ENCODE measurements at regions not wholly inside any gene's neighbourhood (a gene's known extent, or its start where the extent isn't known, plus 50 kb on each side); places are given as distances from the start of the nearest gene placed in this dataset.
"Not testable (repeated sequence)": the region's sequence is repeated elsewhere in the genome, so short reads cannot be mapped to it uniquely, and the experiment has no call there.

DNA sequence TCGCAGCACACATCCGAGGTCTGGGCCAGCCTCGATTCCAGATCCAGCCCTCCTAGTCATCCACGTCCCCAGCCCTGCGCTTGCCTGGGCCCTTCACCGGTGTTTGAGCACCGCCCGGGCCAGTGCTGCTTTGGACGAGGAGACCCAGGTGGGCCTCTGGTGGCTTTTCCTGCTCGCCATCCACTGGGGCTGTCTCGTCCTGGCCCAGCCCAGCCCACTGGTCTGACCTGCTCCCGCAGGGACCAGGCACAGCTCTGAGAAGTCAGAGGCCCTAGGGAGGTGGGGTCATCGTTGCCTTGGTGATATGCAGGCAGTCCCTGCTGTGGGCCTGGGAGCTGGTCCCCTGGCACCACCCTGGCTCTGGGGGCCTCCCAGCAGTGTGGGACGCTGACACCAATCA is 200.8 kb downstream of the USP22 start:
- H3K4me3 Mint-ChIP-seq: peak overlapping the region; percentile 34

DNA sequence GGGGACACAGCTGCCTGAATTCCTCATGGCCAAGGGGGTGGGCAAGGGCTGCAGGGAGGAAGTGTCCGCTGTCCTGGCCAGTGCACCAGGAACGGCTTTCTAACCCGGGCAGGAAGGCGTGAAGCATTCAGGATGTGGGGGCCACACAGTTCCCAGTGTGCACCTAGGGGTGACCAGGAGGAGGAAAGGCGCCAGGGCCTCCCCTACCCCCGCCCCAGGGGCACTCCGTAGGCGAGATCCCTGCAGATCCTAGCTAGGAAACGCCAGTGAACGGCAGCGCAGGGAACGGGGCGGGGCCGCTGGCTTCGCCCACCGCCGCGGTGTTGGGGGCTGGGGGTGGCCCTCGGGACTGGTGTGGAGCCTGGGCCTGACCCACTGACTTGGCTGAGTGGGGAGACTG is 199.6 kb downstream of the USP22 start:
- Mint-ChIP-seq H3K27me3 (peaks cover 27% of the 10 kb centered on the region), H3K4me3 (peak overlapping the region; percentile 34)
- not testable (repeated sequence) for DNase-seq (ENCODE audit: low spot score in 2 of 2); H3K9me3 Mint-ChIP-seq; H3K27ac Mint-ChIP-seq (ENCODE audit: low read depth); H3K36me3 Mint-ChIP-seq (ENCODE audit: insufficient read depth); ATAC-seq (replicated peaks; ENCODE audit: extremely low read depth, poor library complexity, severe bottlenecking); H3K4me1 Mint-ChIP-seq

More for the DNA sequence above, 200.8 kb downstream of the USP22 start:
- DNase-seq (ENCODE audit: low spot score in 2 of 2); H3K9me3 Mint-ChIP-seq; H3K4me1 Mint-ChIP-seq; H3K36me3 Mint-ChIP-seq (ENCODE audit: insufficient read depth); ATAC-seq (replicated peaks; ENCODE audit: extremely low read depth, poor library complexity, severe bottlenecking); H3K27ac Mint-ChIP-seq (ENCODE audit: low read depth): not testable (repeated sequence)
- peaks cover 22% of the 10 kb centered on the region for H3K27me3 Mint-ChIP-seq

DNA sequence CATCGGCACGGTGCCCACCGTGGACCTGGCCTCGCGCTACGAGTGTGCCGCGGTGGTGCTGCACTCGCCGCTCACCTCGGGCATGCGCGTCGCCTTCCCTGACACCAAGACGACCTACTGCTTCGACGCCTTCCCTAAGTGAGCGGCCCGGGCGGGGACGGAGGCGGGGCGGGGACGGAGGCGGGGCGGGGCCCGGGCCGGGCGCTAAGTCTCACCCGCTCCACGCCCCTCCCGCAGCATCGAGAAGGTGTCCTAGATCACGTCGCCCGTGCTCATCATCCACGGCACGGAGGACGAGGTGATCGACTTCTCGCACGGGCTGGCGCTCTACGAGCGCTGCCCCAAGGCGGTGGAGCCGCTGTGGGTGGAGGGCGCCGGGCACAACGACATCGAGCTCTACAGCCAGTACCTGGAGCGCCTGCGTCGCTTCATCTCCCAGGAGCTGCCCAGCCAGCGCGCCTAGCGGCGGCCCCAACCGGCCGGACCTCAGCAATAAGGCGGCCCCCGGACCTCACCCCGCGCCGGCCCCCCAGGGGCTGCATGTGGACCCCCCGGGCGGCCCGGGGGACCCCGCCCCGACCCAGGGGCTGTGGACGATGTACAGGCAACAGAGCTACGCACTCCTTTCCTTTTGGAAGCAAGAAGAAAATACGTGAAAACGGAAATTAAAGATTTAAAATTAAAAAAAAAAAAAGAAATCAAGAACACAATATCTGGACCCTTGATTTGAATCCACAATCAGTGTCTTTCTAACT is 198.8 kb downstream of the USP22 start:
- H3K4me1 Mint-ChIP-seq; H3K4me3 Mint-ChIP-seq; H3K27ac Mint-ChIP-seq (ENCODE audit: low read depth); H3K36me3 Mint-ChIP-seq (ENCODE audit: insufficient read depth); H3K9me3 Mint-ChIP-seq; DNase-seq (ENCODE audit: low spot score in 2 of 2); ATAC-seq (replicated peaks; ENCODE audit: extremely low read depth, poor library complexity, severe bottlenecking): not testable (repeated sequence)
- peaks cover 32% of the 10 kb centered on the region for H3K27me3 Mint-ChIP-seq

DNA sequence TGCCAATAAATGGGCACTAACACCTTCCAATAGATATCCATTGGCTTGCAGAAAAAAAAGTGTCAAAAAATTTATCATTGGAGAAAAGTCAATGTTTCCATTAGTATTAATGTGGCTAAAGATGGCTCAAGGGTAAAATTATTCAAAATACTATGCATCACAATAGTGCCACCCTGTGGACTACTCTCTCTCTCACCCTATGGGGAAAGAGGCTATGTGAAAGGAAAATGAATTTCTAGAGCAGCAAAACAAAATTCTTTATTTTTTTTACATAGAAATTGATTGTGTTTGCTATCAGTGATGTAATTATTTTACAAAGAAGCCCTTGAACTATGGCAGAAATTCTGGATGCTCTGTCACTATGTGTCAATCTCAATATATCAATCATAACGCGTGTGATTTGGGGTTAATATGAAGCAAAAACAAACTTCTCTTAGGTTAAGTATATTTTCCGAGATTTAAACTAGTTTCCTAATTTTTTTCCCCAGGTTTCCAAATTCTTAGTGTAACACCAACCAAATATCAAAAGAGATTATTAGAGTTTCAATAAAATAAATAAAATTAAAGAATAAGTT is 193.9 kb downstream of the USP22 start:
- H3K4me3 Mint-ChIP-seq; ATAC-seq (replicated peaks; ENCODE audit: extremely low read depth, poor library complexity, severe bottlenecking); H3K36me3 Mint-ChIP-seq (ENCODE audit: insufficient read depth); DNase-seq (ENCODE audit: low spot score in 2 of 2); H3K9me3 Mint-ChIP-seq; H3K4me1 Mint-ChIP-seq; H3K27ac Mint-ChIP-seq (ENCODE audit: low read depth): not testable (repeated sequence)
- H3K27me3 Mint-ChIP-seq: peaks cover 19% of the 10 kb centered on the region

DNA sequence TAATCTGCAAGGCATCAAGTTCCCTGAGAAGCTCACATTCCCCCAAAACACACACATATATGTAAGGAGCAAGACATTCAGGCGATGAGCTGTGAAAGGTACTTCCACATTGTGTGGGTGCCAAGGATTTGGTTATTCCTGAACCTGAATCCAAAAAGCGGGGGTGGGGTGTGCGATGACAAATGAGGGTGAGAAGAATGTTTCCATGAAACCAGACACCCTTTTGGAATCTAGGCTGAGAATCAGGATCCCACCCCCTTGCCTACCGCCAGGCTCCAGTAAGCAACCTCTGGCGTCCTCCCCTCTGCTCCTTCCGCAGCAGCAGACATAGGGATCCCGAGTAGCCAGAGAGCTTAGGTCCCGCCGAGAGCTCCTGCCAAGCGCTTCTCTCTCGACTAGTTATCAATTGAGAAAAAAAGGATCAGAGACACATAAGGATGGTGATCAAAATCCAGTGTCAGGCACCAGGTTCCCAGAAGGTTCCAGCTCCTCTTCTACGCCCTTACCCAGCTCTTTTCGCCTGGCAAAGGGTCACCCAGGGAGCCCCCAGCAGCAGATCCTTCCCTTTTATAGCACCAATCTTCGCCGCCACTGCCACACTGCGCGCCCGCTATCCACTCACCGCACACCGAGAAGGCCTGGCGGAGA is 191.1 kb downstream of the USP22 start:
- not testable (repeated sequence) for H3K36me3 Mint-ChIP-seq (ENCODE audit: insufficient read depth); H3K9me3 Mint-ChIP-seq; ATAC-seq (replicated peaks; ENCODE audit: extremely low read depth, poor library complexity, severe bottlenecking); DNase-seq (ENCODE audit: low spot score in 2 of 2); H3K4me1 Mint-ChIP-seq; H3K27ac Mint-ChIP-seq (ENCODE audit: low read depth)
- Mint-ChIP-seq H3K4me3 (peak overlapping the region; percentile 46), H3K27me3 (peaks cover 29% of the 10 kb centered on the region)

DNA sequence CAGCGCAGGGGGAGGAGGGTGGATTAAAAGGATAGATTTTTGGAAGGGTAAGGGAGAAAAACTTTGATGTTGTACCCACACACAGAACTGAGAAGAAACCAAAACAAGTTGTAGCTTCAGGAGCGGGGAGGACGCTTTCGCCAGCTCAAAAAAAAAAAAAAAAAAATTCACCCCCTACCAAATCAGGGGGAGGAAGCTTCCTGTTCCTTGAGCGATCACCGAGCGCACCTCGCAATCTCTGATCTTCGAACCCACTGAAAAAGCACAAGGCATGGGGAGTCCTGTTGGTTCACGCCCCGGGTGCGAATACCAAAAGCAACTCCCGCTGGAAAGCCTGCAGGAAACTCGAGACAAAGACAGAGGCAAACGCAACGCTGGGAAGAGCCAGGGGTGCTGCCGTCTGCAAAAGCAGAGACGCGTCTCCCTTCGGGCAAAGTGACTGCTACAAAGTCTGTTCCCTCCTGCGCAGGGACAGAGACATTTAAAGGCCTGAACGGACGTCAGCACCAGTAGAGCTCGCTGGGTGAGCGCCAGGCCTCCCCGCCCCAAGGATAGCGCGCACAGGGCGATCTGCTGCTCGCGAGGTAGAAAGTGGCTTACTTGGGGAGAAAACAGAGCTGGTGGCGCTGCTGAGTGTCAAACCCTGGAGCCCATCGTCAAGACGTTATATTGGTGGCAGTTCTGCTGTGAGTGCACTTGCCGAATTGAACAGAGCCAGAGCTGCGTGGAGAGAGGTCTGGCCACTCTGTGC is 190.4 kb downstream of the USP22 start:
- no peaks in the 10 kb centered on the region for H3K36me3 Mint-ChIP-seq (ENCODE audit: insufficient read depth)
- DNase-seq (ENCODE audit: low spot score in 2 of 2) (no peak), ATAC-seq (replicated peaks; ENCODE audit: extremely low read depth, poor library complexity, severe bottlenecking) (no peak)
- H3K4me1 Mint-ChIP-seq: no peaks in the 10 kb centered on the region
- H3K27me3 Mint-ChIP-seq: peaks cover 33% of the 10 kb centered on the region
- peak overlapping the region; percentile 46 for H3K4me3 Mint-ChIP-seq
- no peak overlapping the region for H3K27ac Mint-ChIP-seq (ENCODE audit: low read depth)
- no peaks in the 10 kb centered on the region for H3K9me3 Mint-ChIP-seq

DNA sequence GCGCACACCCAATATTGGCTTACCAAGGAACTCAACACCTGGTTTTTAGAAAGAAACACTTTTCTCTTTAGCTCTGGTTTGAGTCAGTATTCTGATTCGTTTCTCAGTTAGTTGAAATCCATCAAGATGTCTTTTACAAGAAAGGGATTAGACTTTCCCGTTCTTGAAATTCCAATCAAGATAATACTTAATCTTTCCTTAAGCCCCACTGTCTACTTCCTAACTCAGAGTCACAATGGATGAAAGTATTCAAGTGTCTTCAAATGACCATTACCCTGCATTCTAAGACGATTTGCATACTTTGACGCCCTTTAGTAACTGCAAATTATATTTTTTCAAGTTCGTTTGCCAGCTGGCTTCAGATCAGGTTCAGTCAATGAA is 189.8 kb downstream of the USP22 start:
- no peaks in the 10 kb centered on the region for H3K4me1 Mint-ChIP-seq
- H3K36me3 Mint-ChIP-seq (ENCODE audit: insufficient read depth): no peaks in the 10 kb centered on the region
- H3K27ac Mint-ChIP-seq (ENCODE audit: low read depth): no peak overlapping the region
- H3K27me3 Mint-ChIP-seq: peaks cover 30% of the 10 kb centered on the region
- ATAC-seq (replicated peaks; ENCODE audit: extremely low read depth, poor library complexity, severe bottlenecking): no peak
- no peak for DNase-seq (ENCODE audit: low spot score in 2 of 2)
- no peaks in the 10 kb centered on the region for H3K9me3 Mint-ChIP-seq
- H3K4me3 Mint-ChIP-seq: peak overlapping the region; percentile 46

DNA sequence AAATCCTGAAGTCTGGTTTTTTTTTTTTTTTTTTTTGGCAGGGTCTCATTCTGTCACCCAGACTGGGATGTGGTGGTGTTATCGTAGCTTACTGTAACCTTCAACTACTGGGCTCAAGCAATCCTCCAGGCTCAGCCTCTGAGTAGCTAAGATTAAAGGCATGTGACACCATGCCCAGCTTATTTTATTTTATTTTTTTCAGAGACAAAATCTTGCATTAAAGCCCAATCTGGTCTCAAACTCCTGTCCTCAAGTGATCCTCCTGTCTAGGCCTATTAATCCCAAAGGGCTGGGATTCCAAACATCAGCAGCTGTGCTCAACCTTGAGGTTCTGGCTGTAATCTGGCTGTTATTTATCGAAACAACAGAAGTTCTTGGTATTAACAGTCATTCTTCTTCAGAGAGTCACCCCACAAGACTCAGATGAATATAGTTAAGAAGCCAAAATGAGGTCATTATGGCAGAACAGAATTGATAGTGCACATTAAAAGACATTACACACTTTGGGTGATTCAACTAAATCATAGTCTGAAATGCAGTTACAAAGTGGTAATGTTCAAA is 186.8 kb downstream of the USP22 start:
- not testable (repeated sequence) for H3K27ac Mint-ChIP-seq (ENCODE audit: low read depth); DNase-seq (ENCODE audit: low spot score in 2 of 2); H3K36me3 Mint-ChIP-seq (ENCODE audit: insufficient read depth); ATAC-seq (replicated peaks; ENCODE audit: extremely low read depth, poor library complexity, severe bottlenecking); H3K9me3 Mint-ChIP-seq; H3K4me1 Mint-ChIP-seq; H3K4me3 Mint-ChIP-seq
- H3K27me3 Mint-ChIP-seq: peaks cover 22% of the 10 kb centered on the region

DNA sequence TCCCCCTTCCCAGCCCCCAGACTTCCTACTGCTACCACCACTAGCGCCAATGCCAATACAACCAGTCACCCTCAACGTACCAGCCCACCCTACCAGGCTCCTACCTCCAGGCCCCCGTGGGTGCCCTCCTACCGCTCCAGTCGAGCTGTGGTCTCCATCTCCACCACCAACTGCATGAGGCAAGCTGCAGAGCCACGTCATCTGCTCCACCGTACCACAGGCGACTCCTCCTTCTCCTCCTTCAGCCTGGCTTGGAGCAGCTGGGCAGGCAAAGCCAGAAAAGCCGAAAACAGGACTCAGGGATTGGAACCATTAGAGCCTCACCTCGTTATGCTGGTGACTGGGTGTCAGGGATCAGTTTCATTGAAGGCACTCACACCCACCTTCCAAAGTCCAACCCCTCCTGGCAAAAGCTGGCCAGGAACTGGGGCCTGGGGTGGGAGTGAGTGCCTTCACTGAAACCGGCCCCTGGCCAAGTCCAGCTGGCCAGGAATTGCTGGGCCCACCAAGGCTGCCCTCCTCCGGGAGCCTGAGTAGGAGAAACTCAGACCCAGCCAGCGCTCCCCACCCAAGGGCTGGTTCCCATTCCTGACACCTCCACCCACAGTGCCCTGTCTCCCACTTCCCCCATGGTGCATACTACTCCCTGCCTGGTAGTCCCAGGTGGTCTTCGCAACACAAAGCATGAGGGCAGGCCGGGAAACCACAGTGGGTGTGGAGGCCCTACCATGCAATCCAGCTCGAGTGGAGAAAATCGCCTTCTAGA is 176.2 kb downstream of the USP22 start:
- DNase-seq (ENCODE audit: low spot score in 2 of 2); H3K9me3 Mint-ChIP-seq; H3K4me1 Mint-ChIP-seq; H3K27ac Mint-ChIP-seq (ENCODE audit: low read depth); H3K27me3 Mint-ChIP-seq; H3K36me3 Mint-ChIP-seq (ENCODE audit: insufficient read depth); H3K4me3 Mint-ChIP-seq; ATAC-seq (replicated peaks; ENCODE audit: extremely low read depth, poor library complexity, severe bottlenecking): not testable (repeated sequence)

DNA sequence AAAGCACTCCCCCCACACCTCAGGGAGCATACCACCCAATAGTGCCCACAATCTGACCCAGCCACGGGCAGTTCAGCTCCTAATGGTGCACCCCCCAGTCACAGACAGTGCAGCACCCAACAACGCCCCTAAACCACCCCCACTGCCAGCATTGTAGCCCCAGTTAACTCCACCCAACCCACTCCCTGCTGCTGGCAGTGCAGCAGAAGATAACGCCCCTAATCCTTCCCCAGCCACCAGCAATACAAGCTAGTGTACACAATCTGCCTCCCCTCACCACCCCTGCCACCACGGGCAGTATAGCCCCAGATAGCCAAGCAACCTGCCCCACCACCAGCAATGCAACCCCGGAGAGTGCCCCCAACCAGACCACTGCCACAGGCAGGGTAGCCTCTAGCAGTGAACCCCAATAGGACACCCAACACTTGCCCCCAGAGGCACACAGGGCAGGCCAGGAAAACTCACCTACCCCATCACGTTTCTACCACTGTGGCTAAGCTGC is 175.3 kb downstream of the USP22 start:
- not testable (repeated sequence) for H3K9me3 Mint-ChIP-seq; H3K36me3 Mint-ChIP-seq (ENCODE audit: insufficient read depth); H3K27me3 Mint-ChIP-seq; DNase-seq (ENCODE audit: low spot score in 2 of 2); H3K4me1 Mint-ChIP-seq; H3K27ac Mint-ChIP-seq (ENCODE audit: low read depth); H3K4me3 Mint-ChIP-seq; ATAC-seq (replicated peaks; ENCODE audit: extremely low read depth, poor library complexity, severe bottlenecking)

DNA sequence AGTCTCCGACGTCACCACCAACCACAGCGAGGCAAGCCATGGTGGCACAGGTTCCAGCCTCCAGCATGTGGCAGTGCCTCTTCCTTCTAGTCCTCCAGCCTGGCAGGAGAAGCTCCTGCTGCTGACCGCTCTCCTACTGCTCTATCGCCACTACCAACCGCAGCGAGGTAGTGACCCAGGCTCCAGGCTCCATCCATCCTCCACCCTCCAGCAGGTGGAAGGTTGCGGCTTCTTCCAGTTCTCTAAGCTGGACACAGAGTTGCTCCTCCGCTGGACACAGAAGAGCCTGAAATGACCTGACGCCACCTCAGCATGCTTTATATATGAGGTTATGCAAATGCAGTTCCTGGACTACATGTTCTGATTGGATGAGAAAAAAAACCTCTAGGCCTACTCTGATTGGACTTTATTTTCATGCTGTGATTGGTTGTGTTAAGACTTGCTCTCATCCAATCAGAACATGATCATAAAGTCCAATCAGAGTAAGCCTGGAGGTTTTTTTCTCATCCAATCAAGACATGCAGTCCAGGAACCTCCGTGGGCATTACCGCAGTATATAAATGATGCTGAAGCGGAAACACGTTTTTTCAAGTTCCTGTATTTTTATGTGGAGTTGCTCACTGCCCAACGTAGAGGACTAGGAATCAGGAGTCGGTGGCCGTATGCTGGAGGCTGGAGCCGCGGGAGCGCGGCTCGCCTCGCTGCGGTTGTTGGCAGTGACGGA is 174.7 kb downstream of the USP22 start:
- H3K27ac Mint-ChIP-seq (ENCODE audit: low read depth); H3K9me3 Mint-ChIP-seq; H3K4me1 Mint-ChIP-seq; H3K36me3 Mint-ChIP-seq (ENCODE audit: insufficient read depth); H3K27me3 Mint-ChIP-seq; DNase-seq (ENCODE audit: low spot score in 2 of 2); H3K4me3 Mint-ChIP-seq; ATAC-seq (replicated peaks; ENCODE audit: extremely low read depth, poor library complexity, severe bottlenecking): not testable (repeated sequence)

All from central memory CD8-positive, alpha-beta T cell (primary cell).